ENCODE measurements at regions not wholly inside any gene's neighbourhood (a gene's known extent, or its start where the extent isn't known, plus 50 kb on each side); places are given as distances from the start of the nearest gene placed in this dataset.
"Not testable (repeated sequence)": the region's sequence is repeated elsewhere in the genome, so short reads cannot be mapped to it uniquely, and the experiment has no call there.

DNA sequence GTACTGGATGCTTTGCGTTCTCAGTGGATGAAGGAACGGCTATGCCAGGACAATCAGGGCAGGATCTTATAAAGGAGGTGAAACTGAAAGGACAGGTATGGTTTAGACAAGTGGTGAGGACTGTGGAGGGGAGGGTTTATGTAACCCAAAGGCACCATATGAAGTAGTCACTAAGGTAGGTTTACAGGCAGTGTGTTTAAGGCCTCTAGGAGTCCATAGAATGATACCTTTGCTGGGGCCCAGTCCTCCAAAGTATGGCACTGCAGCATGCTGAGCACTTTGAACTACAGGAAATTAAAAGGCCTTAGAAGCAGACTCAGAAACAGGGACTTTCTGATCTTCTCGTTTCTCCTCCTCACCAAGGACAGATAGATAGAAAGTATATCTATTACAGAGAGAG lies 304.7 kb upstream of the USP25 start:
- DNase-seq = no peak

DNA sequence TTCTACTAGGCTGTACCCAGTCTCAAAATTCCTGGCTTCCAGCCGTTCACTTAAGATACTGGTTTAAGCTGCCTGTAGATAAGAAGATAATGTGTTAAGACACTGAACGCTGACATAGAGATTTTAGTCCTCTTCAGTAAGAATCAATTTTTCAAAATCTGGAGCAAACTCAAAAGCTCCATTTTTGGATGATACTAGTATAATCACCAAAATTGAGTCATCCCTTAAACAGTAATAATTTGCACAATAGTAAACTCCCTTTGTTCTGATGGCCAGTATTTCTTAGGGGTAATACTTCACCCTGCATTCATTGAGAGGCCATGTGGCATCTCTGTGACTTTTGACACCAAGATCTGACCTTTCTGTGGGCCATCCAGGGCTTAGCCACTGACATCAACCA lies 299.8 kb upstream of the USP25 start:
- no peak for DNase-seq
- in situ Hi-C loops (cut with HindIII; ENCODE audit: low pct_ligation_motif_present, low pct_unique_long_range_greater_than_20kb, low sequenced_read_pairs) = no loop called here

More for the DNA sequence above, 304.7 kb upstream of the USP25 start:
- in situ Hi-C loops (cut with HindIII; ENCODE audit: low pct_ligation_motif_present, low pct_unique_long_range_greater_than_20kb, low sequenced_read_pairs) = no loop called here

DNA sequence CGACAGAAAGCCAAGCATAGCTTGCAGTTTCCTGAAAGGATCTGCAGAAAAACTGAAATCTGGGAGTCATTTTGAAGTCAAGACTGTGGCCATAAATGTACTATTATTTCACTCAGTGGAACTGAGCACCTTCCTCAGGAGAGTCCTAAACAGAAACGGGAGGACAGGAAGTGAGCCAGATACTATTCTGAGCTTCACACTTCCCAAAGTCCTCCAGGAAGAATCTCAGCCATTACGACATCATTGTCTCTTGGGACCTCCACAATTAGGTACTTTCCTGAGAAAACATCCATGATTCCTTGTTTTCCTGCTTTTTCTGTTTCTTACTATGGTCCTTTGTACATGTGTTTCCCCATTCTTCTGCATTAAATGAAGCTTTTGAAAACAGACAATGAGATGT lies 299.2 kb upstream of the USP25 start:
- no peak for DNase-seq

DNA sequence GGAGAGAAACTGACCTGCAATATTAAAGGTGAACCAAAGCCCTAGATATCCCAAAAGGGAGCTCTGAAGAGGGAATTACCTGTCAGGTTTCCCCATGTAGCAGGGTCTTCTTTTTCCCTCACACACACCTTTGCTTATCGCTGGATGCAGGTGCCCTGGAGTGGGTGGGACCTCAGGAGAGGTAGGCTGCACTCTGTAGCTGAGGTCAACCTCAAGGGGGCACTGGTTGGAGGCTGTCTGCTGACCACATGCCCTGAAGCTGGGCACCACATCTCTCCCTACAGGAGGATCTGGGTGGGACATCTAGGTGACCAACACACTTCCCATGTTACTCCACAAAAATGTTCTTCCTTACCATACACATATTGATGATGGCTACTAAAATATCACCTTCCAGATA lies 298.7 kb upstream of the USP25 start:
- no peak for DNase-seq
- in situ Hi-C loops (cut with HindIII; ENCODE audit: low pct_ligation_motif_present, low pct_unique_long_range_greater_than_20kb, low sequenced_read_pairs) = no loop called here

More for the DNA sequence above, 299.2 kb upstream of the USP25 start:
- in situ Hi-C loops (cut with HindIII; ENCODE audit: low pct_ligation_motif_present, low pct_unique_long_range_greater_than_20kb, low sequenced_read_pairs) = no loop called here

DNA sequence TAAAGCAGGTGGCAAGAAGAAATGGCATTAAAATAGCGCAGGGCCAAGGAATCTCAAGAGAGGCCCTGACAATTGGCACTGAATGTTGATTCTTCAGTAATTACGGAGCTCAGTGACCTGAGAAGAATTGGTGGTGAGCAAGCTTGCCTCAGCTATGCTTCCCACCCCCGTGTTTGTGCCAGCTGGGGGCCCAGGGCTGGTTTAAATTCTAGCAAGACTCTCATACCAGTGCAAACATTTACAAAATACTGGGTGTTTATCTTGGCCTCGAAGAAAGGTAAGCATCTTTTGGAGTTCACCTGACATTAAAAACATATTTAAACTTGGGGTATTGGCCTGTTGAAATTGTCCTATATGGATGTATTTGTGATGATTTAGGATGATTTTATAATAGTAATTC lies 296.7 kb upstream of the USP25 start:
- no peak for DNase-seq
- in situ Hi-C loops (cut with HindIII; ENCODE audit: low pct_ligation_motif_present, low pct_unique_long_range_greater_than_20kb, low sequenced_read_pairs) = no loop called here

DNA sequence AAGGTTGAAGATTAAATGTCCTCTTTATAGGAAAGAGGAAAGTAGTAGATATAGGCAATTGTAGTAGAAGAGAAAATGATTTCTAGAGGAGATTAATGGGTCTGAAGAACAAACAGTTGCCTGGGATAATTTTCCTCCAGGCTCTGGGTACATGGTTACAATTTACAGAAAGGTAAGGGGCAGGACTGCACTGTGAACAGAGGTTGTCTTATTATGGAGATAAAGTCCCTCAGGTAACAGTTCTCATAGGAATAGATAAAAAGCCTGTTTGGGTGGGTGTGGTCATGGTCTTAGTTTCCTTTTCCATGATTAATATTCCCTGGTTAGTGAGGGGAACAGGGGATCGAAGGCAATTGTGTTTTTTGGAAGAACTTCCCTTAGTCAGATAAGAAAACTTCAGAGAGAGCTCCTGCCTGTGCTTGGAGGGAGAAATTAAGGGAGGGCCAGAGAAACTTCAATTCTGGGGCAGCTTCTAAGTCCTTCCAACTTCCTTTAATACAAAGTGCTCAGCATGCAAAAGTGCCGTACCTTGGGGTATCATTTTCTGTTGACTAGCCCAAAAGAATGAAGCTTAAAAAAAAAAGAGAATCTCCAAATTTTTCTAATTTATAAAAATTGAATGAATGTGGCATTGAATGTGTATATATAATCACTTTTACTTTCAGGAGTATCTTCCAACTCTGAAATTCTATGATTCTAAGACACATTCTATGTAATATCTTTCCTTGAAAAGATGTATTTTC lies 295.4 kb upstream of the USP25 start:
- DNase-seq = no peak
- in situ Hi-C loops (cut with HindIII; ENCODE audit: low pct_ligation_motif_present, low pct_unique_long_range_greater_than_20kb, low sequenced_read_pairs) = no loop called here

DNA sequence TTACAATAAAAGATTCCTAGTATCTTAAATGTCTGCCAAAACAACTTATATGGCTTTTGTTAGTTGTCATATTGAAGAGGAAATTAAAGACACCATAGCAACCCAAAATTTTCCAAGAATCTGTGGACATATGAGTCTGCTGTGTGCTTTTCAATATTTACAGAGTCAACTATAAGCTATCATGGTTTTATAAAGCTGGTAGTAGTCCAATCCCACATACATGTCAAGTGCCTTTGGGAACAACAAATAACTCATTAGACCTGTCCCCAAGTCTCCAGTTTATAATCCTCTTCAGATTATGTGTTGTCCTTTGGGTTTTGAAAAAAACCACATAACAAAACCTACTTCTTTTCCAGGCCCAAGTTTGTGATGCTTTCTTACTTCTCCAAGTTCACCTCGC lies 293.8 kb upstream of the USP25 start:
- DNase-seq = no peak
- in situ Hi-C loops (cut with HindIII; ENCODE audit: low pct_ligation_motif_present, low pct_unique_long_range_greater_than_20kb, low sequenced_read_pairs) = no loop called here

DNA sequence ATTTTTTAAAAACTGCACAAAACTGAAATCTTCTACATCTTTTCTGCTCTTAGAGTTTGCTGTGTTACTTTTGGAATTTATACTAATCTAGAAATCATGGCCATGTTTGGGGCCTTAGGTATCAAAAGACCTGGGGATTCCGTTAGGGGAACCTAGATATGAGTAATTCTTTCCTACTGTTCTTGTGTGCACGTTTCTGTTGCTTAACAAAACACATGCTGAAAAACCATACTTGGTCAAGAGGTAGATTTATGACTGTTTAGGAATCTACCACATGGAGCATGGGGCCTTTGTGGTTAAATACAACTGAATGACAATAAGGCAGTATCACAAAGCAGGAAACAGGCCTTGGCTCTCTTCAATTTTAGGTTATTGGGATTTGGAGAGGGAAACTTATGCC lies 291.9 kb upstream of the USP25 start:
- in situ Hi-C loops (cut with HindIII; ENCODE audit: low pct_ligation_motif_present, low pct_unique_long_range_greater_than_20kb, low sequenced_read_pairs) = no loop called here
- DNase-seq = no peak

DNA sequence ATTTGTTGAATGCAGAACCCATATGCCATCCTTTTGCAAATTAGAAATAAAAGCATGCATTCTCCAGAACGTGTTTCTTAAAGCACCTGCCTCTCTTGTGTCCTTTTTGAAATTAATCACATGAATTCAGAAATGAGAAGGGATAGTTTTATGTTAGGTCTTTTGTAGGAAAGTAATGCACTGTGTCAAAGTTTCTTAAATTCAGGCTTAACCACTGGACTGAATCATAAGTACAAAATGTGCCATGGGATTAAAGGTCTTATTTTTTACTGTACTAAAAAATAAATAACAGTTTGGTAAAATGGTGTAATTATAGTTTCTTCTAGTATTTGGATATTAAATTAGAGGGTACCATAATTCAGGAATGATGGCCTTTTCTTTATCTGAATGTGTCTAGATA lies 290.1 kb upstream of the USP25 start:
- in situ Hi-C loops (cut with HindIII; ENCODE audit: low pct_ligation_motif_present, low pct_unique_long_range_greater_than_20kb, low sequenced_read_pairs) = no loop called here
- no peak for DNase-seq

DNA sequence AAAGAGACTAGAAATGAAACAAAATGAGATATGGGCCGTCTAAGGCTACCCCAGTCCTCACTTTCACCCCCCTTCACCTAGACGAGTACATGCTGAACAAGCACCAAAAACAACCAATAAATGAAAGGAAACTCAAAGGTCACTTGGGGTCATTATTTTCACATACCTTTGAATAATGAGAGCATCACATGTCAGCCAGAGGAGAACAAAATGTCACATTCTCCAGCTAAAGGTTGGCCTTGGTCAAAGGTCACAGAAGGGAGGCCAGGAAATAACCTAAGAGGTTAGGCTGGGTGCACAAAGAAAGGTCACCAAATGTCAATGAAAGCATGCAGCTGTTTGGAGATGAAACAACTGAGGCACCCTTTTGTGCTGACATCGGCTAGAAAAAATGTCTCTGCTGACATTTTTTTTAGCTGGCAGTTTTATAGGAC lies 288.7 kb upstream of the USP25 start:
- in situ Hi-C loops (cut with HindIII; ENCODE audit: low pct_ligation_motif_present, low pct_unique_long_range_greater_than_20kb, low sequenced_read_pairs) = no loop called here
- DNase-seq = no peak

DNA sequence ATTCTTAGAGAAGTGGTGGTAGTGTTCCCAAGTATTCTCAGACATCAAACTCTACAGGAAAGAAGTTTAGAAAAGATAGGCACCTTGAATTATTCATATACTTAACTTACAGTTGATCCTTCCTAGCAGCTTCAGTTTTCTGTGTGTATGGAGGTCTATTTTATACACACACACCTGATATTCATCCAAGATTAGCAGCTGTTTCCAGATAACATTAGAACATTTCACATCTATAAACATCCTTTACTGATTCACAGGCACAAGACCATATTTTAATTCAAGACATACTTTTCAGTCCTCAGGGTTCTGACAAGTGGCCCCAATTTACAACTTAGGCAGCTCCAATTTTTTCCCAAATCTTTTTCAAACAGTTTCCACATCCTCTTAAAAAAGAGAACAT lies 287.8 kb upstream of the USP25 start:
- DNase-seq = no peak
- in situ Hi-C loops (cut with HindIII; ENCODE audit: low pct_ligation_motif_present, low pct_unique_long_range_greater_than_20kb, low sequenced_read_pairs) = no loop called here

DNA sequence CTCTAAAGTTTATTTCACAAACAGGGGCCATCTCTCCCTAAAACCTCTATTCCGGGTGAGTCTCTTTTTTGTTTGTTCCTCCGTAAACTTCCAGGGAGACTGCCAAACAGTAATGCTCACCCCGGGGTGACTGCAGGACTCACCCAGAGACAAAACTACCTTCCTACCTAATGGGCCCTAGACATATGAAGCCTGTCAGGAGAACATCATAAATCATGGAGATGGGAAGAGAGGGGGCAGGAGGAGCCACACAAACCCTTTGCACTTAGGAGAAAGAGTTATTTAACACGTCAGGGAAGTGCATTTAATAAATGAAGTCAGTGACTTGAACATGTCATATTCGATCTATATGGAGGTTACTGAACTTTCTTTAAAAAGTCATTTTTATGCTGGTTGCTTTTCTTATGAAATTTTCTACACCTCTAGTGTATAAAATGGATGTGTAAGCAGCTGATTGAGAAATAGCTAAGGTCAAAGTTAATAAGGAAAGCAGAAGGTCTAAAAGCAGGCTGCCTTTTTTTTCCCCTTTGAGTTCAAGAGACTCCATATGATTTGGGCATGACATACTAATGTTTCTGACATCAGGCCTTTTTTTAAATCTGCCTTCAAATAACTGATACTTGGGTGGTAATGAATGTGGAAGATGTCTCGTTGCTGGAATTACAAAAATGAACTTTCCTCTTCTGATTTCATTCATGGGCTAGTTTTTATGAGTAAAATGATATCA lies 286.9 kb upstream of the USP25 start:
- no peak for DNase-seq
- in situ Hi-C loops (cut with HindIII; ENCODE audit: low pct_ligation_motif_present, low pct_unique_long_range_greater_than_20kb, low sequenced_read_pairs) = no loop called here

DNA sequence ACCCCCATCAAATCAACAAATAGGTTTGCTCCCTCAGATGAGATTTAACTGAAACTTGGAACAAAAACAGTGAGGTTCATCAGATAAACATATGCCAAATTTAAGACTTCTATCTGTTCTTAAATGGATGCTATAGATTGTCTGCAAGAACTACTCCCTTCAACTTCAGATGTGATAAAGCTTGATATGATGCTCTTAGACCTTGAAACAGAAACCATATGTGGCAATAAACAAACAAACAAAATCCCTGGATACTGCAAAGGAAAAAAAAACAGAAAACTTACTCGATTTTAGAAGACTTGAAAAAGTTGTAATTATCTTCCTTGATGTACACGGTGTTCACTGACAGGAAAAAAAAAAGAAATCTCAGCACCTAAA lies 286.1 kb upstream of the USP25 start:
- no peak for DNase-seq
- in situ Hi-C loops (cut with HindIII; ENCODE audit: low pct_ligation_motif_present, low pct_unique_long_range_greater_than_20kb, low sequenced_read_pairs) = no loop called here

DNA sequence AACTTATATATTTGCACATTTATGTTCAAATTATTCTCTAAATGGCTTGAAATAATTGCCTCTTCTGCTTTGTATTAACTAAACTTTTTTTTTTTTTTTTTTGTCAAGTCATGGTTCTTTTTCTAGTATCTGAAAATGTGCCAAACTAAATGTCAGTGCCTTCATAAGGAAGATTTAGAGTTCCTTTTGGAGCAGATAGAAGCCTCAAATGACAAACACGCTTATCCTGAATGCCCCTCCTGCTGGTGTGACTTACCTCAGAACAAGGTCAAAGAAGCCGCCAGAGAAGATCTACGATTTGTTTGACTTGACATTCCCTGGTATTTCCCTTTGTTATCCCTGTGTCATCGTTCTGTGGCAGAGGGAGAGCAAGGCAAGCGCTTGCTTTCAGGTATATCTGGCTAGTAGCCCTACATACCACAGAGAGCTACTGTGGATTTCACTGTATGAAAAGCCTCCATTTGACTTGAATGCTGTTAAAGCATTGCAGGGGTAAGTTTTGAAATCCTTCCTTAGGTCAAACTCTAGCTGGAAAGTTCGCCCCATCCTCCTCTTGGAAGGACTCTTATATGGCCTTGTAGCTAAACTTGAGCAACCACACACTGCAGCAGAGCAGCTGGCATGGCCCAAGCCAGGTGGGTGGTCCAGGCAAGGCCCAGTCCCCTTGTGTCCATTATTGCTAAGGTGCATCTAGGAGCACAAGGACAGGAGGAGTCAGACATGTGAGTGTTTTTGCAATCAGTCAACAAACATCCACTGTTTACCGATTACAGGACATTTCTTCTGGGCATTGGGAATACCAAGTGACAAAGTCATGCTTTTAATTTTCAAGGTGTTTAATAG lies 285.4 kb upstream of the USP25 start:
- in situ Hi-C loops (cut with HindIII; ENCODE audit: low pct_ligation_motif_present, low pct_unique_long_range_greater_than_20kb, low sequenced_read_pairs) = no loop called here

DNA sequence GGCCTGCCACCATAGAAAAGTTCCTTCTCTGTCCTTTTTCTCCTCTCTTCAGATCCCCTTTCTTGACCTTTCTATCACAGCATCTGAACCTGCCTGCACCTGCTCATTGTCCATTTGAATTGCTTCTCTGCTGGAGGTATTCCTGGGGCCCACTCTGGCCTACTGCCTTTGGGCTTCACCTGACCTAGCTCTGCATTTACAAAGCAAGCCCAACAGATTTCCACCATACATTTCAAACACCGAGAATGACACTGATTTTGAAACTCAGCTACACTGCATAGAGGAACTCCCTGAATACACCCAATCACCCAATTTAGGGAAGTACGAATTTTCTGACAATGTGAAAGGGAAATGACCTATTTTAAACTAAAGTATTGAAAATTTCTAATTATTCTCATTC lies 284.5 kb upstream of the USP25 start:
- no peak for DNase-seq

More for the DNA sequence above, 285.4 kb upstream of the USP25 start:
- no peak for DNase-seq

DNA sequence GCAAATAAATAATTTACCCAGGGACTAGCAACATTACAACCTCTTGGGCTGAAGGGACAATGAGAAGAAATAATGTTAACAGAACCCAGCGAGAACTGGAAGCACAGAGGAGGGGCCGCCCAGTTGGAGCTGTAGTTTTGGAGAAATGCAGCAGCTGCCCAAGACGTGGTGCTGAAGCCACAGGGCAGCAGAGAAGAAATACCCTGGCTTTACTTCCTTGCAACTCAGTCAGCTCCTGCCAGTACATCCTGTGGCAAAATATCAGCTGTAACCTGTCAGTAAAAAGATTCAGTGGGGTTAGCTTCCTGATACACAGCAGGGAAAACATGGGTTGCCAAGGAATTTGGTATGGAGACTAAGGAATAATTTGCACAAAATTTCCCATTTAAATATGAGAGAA lies 283.6 kb upstream of the USP25 start:
- in situ Hi-C loops (cut with HindIII; ENCODE audit: low pct_ligation_motif_present, low pct_unique_long_range_greater_than_20kb, low sequenced_read_pairs) = no loop called here
- DNase-seq = no peak

More for the DNA sequence above, 284.5 kb upstream of the USP25 start:
- in situ Hi-C loops (cut with HindIII; ENCODE audit: low pct_ligation_motif_present, low pct_unique_long_range_greater_than_20kb, low sequenced_read_pairs) = no loop called here

DNA sequence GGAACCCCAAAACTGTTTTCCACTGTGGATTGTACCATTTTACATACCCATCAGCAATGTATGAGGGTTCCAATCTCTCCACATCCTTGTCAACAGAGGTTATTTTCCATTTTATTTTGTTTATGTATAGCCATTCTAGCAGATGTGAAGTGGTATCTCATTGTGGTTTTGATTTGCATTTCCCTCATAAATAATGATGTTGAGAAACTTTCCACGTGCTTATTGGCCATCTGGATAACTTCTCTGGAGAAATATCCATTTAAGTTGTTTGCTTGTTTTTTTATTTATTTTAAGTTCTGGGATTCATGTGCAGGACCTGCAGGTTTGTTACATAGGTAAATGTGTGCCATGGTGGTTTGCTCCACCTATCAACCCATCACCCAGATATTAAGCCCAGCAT lies 280.2 kb upstream of the USP25 start:
- in situ Hi-C loops (cut with HindIII; ENCODE audit: low pct_ligation_motif_present, low pct_unique_long_range_greater_than_20kb, low sequenced_read_pairs) = no loop called here
- no peak for DNase-seq

DNA sequence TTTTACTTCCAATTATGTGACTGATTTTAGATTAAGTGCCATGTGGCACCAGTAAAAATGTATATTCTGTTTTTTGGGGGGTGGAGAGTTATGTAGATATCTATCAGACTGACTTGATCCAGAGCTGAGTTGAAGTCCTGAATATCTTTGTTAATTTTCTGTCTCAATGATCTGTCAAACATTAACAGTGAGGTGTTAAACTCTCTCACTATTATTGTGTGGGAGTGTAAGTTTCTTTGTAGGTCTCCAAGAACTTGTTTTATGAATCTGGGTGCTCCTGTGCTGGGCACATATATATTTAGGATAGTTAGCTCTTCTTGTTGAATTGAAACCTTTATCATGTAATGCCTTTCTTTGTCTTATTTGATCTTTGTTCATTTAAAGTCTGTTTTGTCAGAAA lies 276.5 kb upstream of the USP25 start:
- DNase-seq = no peak
- in situ Hi-C loops (cut with HindIII; ENCODE audit: low pct_ligation_motif_present, low pct_unique_long_range_greater_than_20kb, low sequenced_read_pairs) = no loop called here

DNA sequence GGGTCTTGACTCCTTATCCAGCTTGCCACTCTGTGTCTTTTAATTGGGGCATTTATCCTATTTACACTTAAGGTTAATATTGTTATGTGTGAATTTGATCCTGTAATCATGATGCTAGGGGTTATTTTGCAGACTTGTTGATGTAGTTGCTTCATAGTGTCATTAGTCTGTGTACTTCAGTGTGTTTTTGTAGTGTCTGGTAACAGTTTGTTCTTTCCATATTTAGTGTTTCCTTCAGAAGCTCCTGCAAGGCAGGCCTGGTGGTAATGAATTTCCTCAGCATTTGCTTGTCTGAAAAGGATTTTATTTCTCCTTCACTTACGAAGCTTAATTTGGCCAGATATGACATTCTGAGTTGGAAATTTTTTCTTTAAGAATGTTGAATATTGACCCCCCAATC lies 276.0 kb upstream of the USP25 start:
- DNase-seq; in situ Hi-C loops (cut with HindIII; ENCODE audit: low pct_ligation_motif_present, low pct_unique_long_range_greater_than_20kb, low sequenced_read_pairs): not testable (repeated sequence)

Measured in ACHN (cell line).